Smooth muscle cell (in vitro differentiated cells): ENCODE measurements at regions not wholly inside any gene's neighbourhood (a gene's known extent, or its start where the extent isn't known, plus 50 kb on each side); places are given as distances from the start of the nearest gene placed in this dataset.

Experiments used
- DNase-seq: peaks from one replicate; lab custom pipeline; 2025; ENCODE audit not compliant: unreplicated experiment; lab: John Stamatoyannopoulos, UW
- H2AFZ ChIP-seq: fragments of 200-600 bp; sonication (generic); 2 replicates; pipeline ENCODE4 v1.6.0; 2016; ENCODE audit warnings: antibody characterized with exemption, low read depth, mild to moderate bottlenecking
- H3F3A ChIP-seq: fragments of 200-600 bp; sonication (generic); 2 replicates; pipeline ENCODE4 v1.6.0; 2017; ENCODE audit warnings: antibody characterized with exemption, low read depth
- H3K27ac ChIP-seq: fragments of 200-600 bp; sonication (generic); 2 replicates; pipeline ENCODE4 v1.5.1; 2016; ENCODE audit warnings: low read depth, mild to moderate bottlenecking
- H3K27me3 ChIP-seq: fragments of 200-600 bp; sonication (generic); 2 replicates; pipeline ENCODE4 v1.6.1; 2016; ENCODE audit warnings: low read depth, mild to moderate bottlenecking
- H3K36me3 ChIP-seq: fragments of 200-600 bp; sonication (generic); 2 replicates; pipeline ENCODE4 v1.5.1; 2016; ENCODE audit warnings: low read depth
- H3K4me1 ChIP-seq: fragments of 200-600 bp; sonication (generic); 2 replicates; pipeline ENCODE4 v1.5.1; 2016; ENCODE audit warnings: low read depth
- H3K4me2 ChIP-seq: fragments of 200-600 bp; sonication (generic); 2 replicates; pipeline ENCODE4 v1.6.0; 2016; ENCODE audit warnings: mild to moderate bottlenecking
- H3K4me3 ChIP-seq: fragments of 200-600 bp; sonication (generic); 2 replicates; pipeline ENCODE4 v1.5.1; 2016; ENCODE audit warnings: mild to moderate bottlenecking
- H3K79me2 ChIP-seq: fragments of 200-600 bp; sonication (generic); 2 replicates; pipeline ENCODE4 v1.6.0; 2016; ENCODE audit warnings: low read depth, mild to moderate bottlenecking
- H3K9ac ChIP-seq: fragments of 200-600 bp; sonication (generic); 2 replicates; pipeline ENCODE4 v1.6.0; 2016; ENCODE audit warnings: low read depth
- H3K9me3 ChIP-seq: fragments of 200-600 bp; sonication (generic); replicated peaks from 2 replicates; pipeline ENCODE4 v1.5.1; 2016; ENCODE audit warnings: low read depth
- H4K20me1 ChIP-seq: fragments of 200-600 bp; sonication (generic); 2 replicates; pipeline ENCODE4 v1.6.0; 2016; ENCODE audit warnings: low read depth
- CTCF ChIP-seq: fragments of 200-600 bp; sonication (generic); IDR thresholded peaks from 2 replicates; pipeline ENCODE4 v1.5.1; 2017; ENCODE audit warnings: borderline replicate concordance, mild to moderate bottlenecking, antibody characterized with exemption; ENCODE audit not compliant: insufficient read depth, poor library complexity, severe bottlenecking
- WGBS: methylation state at CpG from one replicate; pipeline ENCODE4 v1.1.7; 2016; ENCODE audit warnings: low lambda C conversion rate; 5-methylcytosine and 5-hydroxymethylcytosine counted together

- H3K36me3 ChIP-seq = no peaks in the 10 kb centered on the region
- no peaks in the 10 kb centered on the region for H3K9me3 ChIP-seq
- WGBS = 96% methylated on average over 10 of the region's 10 CpGs
- H3K4me1 ChIP-seq = no peaks in the 10 kb centered on the region
- H3K4me3 ChIP-seq = no peak overlapping the region
- H3K27me3 ChIP-seq = no peaks in the 10 kb centered on the region
- no peak for TF ChIP-seq CTCF
- no peak overlapping the region for H3K9ac ChIP-seq
- no peak overlapping the region for H3K4me2 ChIP-seq
- H3K79me2 ChIP-seq = no peaks in the 10 kb centered on the region
- DNase-seq = no peak
- H4K20me1 ChIP-seq = no peaks in the 10 kb centered on the region
- H3F3A ChIP-seq = no peaks in the 10 kb centered on the region
- H2AFZ ChIP-seq = no peak overlapping the region
- no peak overlapping the region for H3K27ac ChIP-seq
Measured at GRCh38 chr2:16192416-16193216, 252.3 kb downstream of the MYCN start.

GRCh38 chr2:16191431-16192200 is 251.3 kb downstream of the MYCN start:
- Histone ChIP-seq H3K9me3 (no peaks in the 10 kb centered on the region), H4K20me1 (no peaks in the 10 kb centered on the region), H3K9ac (no peak overlapping the region), H3K4me1 (no peaks in the 10 kb centered on the region), H3F3A (no peaks in the 10 kb centered on the region), H3K27ac (no peak overlapping the region), H3K79me2 (no peaks in the 10 kb centered on the region), H3K4me3 (no peak overlapping the region), H2AFZ (no peak overlapping the region), H3K27me3 (no peaks in the 10 kb centered on the region), H3K36me3 (no peaks in the 10 kb centered on the region), H3K4me2 (no peak overlapping the region)
- DNase-seq = no peak
- 95% methylated on average over 10 of the region's 10 CpGs for WGBS
- no peak for TF ChIP-seq CTCF

- Histone ChIP-seq H3K36me3 (no peaks in the 10 kb centered on the region), H3K4me1 (no peaks in the 10 kb centered on the region), H3K27ac (no peak overlapping the region), H3K4me2 (no peak overlapping the region), H3F3A (no peaks in the 10 kb centered on the region), H3K9me3 (no peaks in the 10 kb centered on the region), H2AFZ (no peak overlapping the region), H4K20me1 (no peaks in the 10 kb centered on the region), H3K79me2 (no peaks in the 10 kb centered on the region), H3K9ac (no peak overlapping the region), H3K4me3 (no peak overlapping the region), H3K27me3 (no peaks in the 10 kb centered on the region)
- WGBS = 95% methylated on average over 8 of the region's 8 CpGs
- TF ChIP-seq CTCF = no peak
- DNase-seq = no peak
Measured at GRCh38 chr2:16190446-16191270, 250.3 kb downstream of the MYCN start.
